ENCODE measurements at regions not wholly inside any gene's neighbourhood (a gene's known extent, or its start where the extent isn't known, plus 50 kb on each side); places are given as distances from the start of the nearest gene placed in this dataset.

GRCh38 chr16:80033783-80034468, 433.4 kb upstream of the MAF start:
- no peak for DNase-seq

GRCh38 chr16:80029761-80030481, 429.4 kb upstream of the MAF start:
- DNase-seq, result no peak

GRCh38 chr16:80029381-80029630, 428.8 kb upstream of the MAF start:
- DNase-seq, result no peak

GRCh38 chr16:80028581-80029380, 428.2 kb upstream of the MAF start:
- DNase-seq, result no peak

GRCh38 chr16:80027007-80027965, 426.7 kb upstream of the MAF start:
- no peak for DNase-seq

GRCh38 chr16:80025236-80025635, 424.7 kb upstream of the MAF start:
- no peak for DNase-seq

GRCh38 chr16:80024443-80024842, 423.9 kb upstream of the MAF start:
- DNase-seq, result no peak

- DNase-seq, result no peak
Measured at GRCh38 chr16:80023865-80024264, 423.3 kb upstream of the MAF start.

- DNase-seq, result no peak
Measured at GRCh38 chr16:80019395-80019794, 418.9 kb upstream of the MAF start.

- DNase-seq, result no peak
Measured at GRCh38 chr16:80018466-80018865, 417.9 kb upstream of the MAF start.

- DNase-seq, result no peak
Measured at GRCh38 chr16:80016731-80017326, 416.3 kb upstream of the MAF start.

GRCh38 chr16:80015566-80015965, 415.0 kb upstream of the MAF start:
- no peak for DNase-seq

GRCh38 chr16:80014241-80014939, 413.9 kb upstream of the MAF start:
- DNase-seq, result no peak

- DNase-seq, result no peak
Measured at GRCh38 chr16:80012586-80012985, 412.0 kb upstream of the MAF start.

GRCh38 chr16:80009971-80010659, 409.6 kb upstream of the MAF start:
- no peak for DNase-seq

GRCh38 chr16:80008857-80009256, 408.3 kb upstream of the MAF start:
- DNase-seq, result no peak

GRCh38 chr16:80007231-80007630, 406.7 kb upstream of the MAF start:
- no peak for DNase-seq

GRCh38 chr16:80006241-80007215, 406.0 kb upstream of the MAF start:
- peak; percentile 64 for DNase-seq

- DNase-seq, result no peak
Measured at GRCh38 chr16:80004113-80004512, 403.6 kb upstream of the MAF start.

- no peak for DNase-seq
Measured at GRCh38 chr16:80002261-80002660, 401.7 kb upstream of the MAF start.

All from right forelimb (tissue), 1 donor.